Hippocampal formation (tissue), 2 donors: ENCODE measurements at regions not wholly inside any gene's neighbourhood (a gene's known extent, or its start where the extent isn't known, plus 50 kb on each side); places are given as distances from the start of the nearest gene placed in this dataset.
A peak's percentile ranks its signal among the peaks of the same experiment; 100 is the strongest.
"Not testable (repeated sequence)": the region's sequence is repeated elsewhere in the genome, so short reads cannot be mapped to it uniquely, and the experiment has no call there.

ENCODE experiments used
- DNase-seq, 2 donors: peaks; one replicate each; lab custom pipeline; 2025; lab: John Stamatoyannopoulos, UW

GRCh38 chr4:79551555-79551954 is 143.5 kb upstream of the GK2 start:
- DNase-seq = no peak

GRCh38 chr4:79547851-79548250 is 139.8 kb upstream of the GK2 start:
- DNase-seq = no peak

- DNase-seq = not testable (repeated sequence)
These were observed 137.3 kb upstream of the GK2 start for GRCh38 chr4:79545292-79545691.

- DNase-seq = no peak
These were observed 132.1 kb upstream of the GK2 start for GRCh38 chr4:79540143-79540542.

GRCh38 chr4:79535516-79535915 is 127.5 kb upstream of the GK2 start:
- DNase-seq = no peak

- DNase-seq = no peak
These were observed 120.2 kb upstream of the GK2 start for GRCh38 chr4:79528241-79528706.

GRCh38 chr4:79526641-79527565 is 118.9 kb upstream of the GK2 start:
- DNase-seq = no peak

- no peak for DNase-seq
These were observed 108.1 kb upstream of the GK2 start for GRCh38 chr4:79516114-79516513.

- no peak for DNase-seq
These were observed 106.7 kb upstream of the GK2 start for GRCh38 chr4:79514621-79515329.

- DNase-seq = peak in 1 of 2 donors; percentile 25
These were observed 105.5 kb upstream of the GK2 start for GRCh38 chr4:79513576-79513975.

- DNase-seq = no peak
These were observed 104.3 kb upstream of the GK2 start for GRCh38 chr4:79512363-79512762.

- no peak for DNase-seq
These were observed 94.1 kb upstream of the GK2 start for GRCh38 chr4:79502081-79502480.

GRCh38 chr4:79498282-79498681 is 90.3 kb upstream of the GK2 start:
- DNase-seq = no peak

- DNase-seq = no peak
These were observed 89.0 kb upstream of the GK2 start for GRCh38 chr4:79497001-79497400.

- DNase-seq = no peak
These were observed 87.4 kb upstream of the GK2 start for GRCh38 chr4:79495447-79495846.

- no peak for DNase-seq
These were observed 84.1 kb upstream of the GK2 start for GRCh38 chr4:79492148-79492547.

- DNase-seq = no peak
These were observed 81.5 kb upstream of the GK2 start for GRCh38 chr4:79489506-79489905.

- no peak for DNase-seq
These were observed 68.2 kb upstream of the GK2 start for GRCh38 chr4:79476196-79476595.

- no peak for DNase-seq
These were observed 65.4 kb upstream of the GK2 start for GRCh38 chr4:79473439-79473724.

GRCh38 chr4:79472693-79473438 is 64.8 kb upstream of the GK2 start:
- no peak for DNase-seq

- no peak for DNase-seq
These were observed 64.0 kb upstream of the GK2 start for GRCh38 chr4:79472036-79472435.

GRCh38 chr4:79471309-79471708 is 63.3 kb upstream of the GK2 start:
- no peak for DNase-seq
